Liver (tissue), 8 donors: ENCODE measurements at regions not wholly inside any gene's neighbourhood (a gene's known extent, or its start where the extent isn't known, plus 50 kb on each side); places are given as distances from the start of the nearest gene placed in this dataset.

Experiments
- DNase-seq: peaks from one replicate; pipeline ENCODE4 v3.0.0-alpha.2; 2017; ENCODE audit warnings: low spot score
- H3K27ac ChIP-seq, 2 donors: one replicate each; pipeline ENCODE4 v1.7.0; 2013; ENCODE audit warnings: inconsistent platforms in 2 of 2, low read length in 2 of 2, control low read depth in 1 of 2, low read depth in 1 of 2, mild to moderate bottlenecking in 1 of 2
- H3K27me3 ChIP-seq, 4 donors: one replicate each; pipeline versions ENCODE4 v1.6.1 to v1.7.0; 2013; ENCODE audit warnings: low read length in 3 of 4, inconsistent platforms in 1 of 4, mild to moderate bottlenecking in 1 of 4, moderate library complexity in 1 of 4; ENCODE audit not compliant: control insufficient read depth in 4 of 4, insufficient read depth in 4 of 4
- H3K36me3 ChIP-seq, 4 donors: one replicate each; pipeline versions ENCODE4 v1.6.1 to v1.7.0; 2013; ENCODE audit warnings: low read length in 3 of 4, mild to moderate bottlenecking in 3 of 4, low read depth in 1 of 4, moderate library complexity in 1 of 4; ENCODE audit not compliant: control insufficient read depth in 4 of 4, insufficient read depth in 3 of 4
- H3K4me1 ChIP-seq, 4 donors: one replicate each; pipeline versions ENCODE4 v1.6.1 to v1.7.0; 2013; ENCODE audit warnings: low read length in 3 of 4, mild to moderate bottlenecking in 3 of 4, moderate library complexity in 1 of 4; ENCODE audit not compliant: control insufficient read depth in 4 of 4, insufficient read depth in 4 of 4
- H3K4me3 ChIP-seq, 3 donors: one replicate each; pipeline versions ENCODE4 v1.6.1 to v1.7.0; 2013; ENCODE audit warnings: low read length in 3 of 3, control low read depth in 1 of 3, low read depth in 1 of 3, mild to moderate bottlenecking in 1 of 3
- H3K9ac ChIP-seq, 2 donors: one replicate each; pipeline ENCODE4 v1.7.0; 2013; ENCODE audit warnings: low read length in 2 of 2, mild to moderate bottlenecking in 2 of 2, moderate library complexity in 2 of 2, control low read depth in 1 of 2, low read depth in 1 of 2
- H3K9me3 ChIP-seq, 4 donors: one replicate each; pipeline versions ENCODE4 v1.6.1 to v1.7.0; 2013; ENCODE audit warnings: low read length in 3 of 4; ENCODE audit not compliant: control insufficient read depth in 4 of 4
- EGR1 ChIP-seq, 2 donors: IDR thresholded peaks; 2 replicates each; pipeline ENCODE4 v1.6.1; 2016 to 2018; ENCODE audit warnings: antibody characterized with exemption in 2 of 2, low read depth in 2 of 2
- FOXA1 ChIP-seq: IDR thresholded peaks from 2 replicates; pipeline ENCODE4 v1.6.1; 2016; ENCODE audit warnings: antibody characterized with exemption
- FOXA2 ChIP-seq: IDR thresholded peaks from 2 replicates; pipeline ENCODE4 v1.6.1; 2016; ENCODE audit warnings: antibody characterized with exemption
- HNF4A ChIP-seq, 2 donors: conservative IDR thresholded peaks; 2 replicates each; pipeline ENCODE4 v1.6.1; 2016; ENCODE audit warnings: antibody characterized with exemption in 2 of 2, mild to moderate bottlenecking in 2 of 2
- HNF4G ChIP-seq: IDR thresholded peaks from 2 replicates; pipeline ENCODE4 v1.6.1; 2016; ENCODE audit warnings: antibody characterized with exemption
- JUND ChIP-seq, 2 donors: IDR thresholded peaks; 2 replicates each; pipeline ENCODE4 v1.6.1; 2016; ENCODE audit warnings: antibody characterized with exemption in 2 of 2
- NR2F2 ChIP-seq: IDR thresholded peaks from 2 replicates; pipeline ENCODE4 v1.6.1; 2016; ENCODE audit warnings: antibody characterized with exemption
- RAD21 ChIP-seq, 2 donors: IDR thresholded peaks; 2 replicates each; pipeline ENCODE4 v1.6.1; 2016; ENCODE audit warnings: antibody characterized with exemption in 2 of 2, mild to moderate bottlenecking in 2 of 2
- SP1 ChIP-seq: IDR thresholded peaks from 2 replicates; pipeline ENCODE4 v1.6.1; 2018; ENCODE audit warnings: antibody characterized with exemption, mild to moderate bottlenecking
- TAF1 ChIP-seq: conservative IDR thresholded peaks from 2 replicates; pipeline ENCODE4 v1.6.1; 2016; ENCODE audit warnings: antibody characterized with exemption, mild to moderate bottlenecking
- YY1 ChIP-seq: IDR thresholded peaks from 2 replicates; pipeline ENCODE4 v1.6.1; 2016; ENCODE audit warnings: antibody characterized with exemption, mild to moderate bottlenecking
- ZBTB33 ChIP-seq: IDR thresholded peaks from 2 replicates; pipeline ENCODE4 v1.6.1; 2016; ENCODE audit warnings: antibody characterized with exemption
- WGBS: extraction: QIAGEN DNeasy Blood & Tissue Kit; methylation state at CpG from one replicate; pipeline ENCODE4 v1.1.7; 2013; 5-methylcytosine and 5-hydroxymethylcytosine counted together
- TF ChIP-seq, protein P1 (sequence below): fragments of 150-350 bp; IDR thresholded peaks from 2 replicates; pipeline ENCODE4 v1.5.1; 2017; ENCODE audit warnings: improper control_type of control experiment, low read depth, low read length; ENCODE audit not compliant: missing input control
- donor health status: healthy.
- donor health status: healthy.
- donor health status: healthy.
- donor health status: healthy.
- donor health status: healthy.

GRCh38 chr20:50293284-50294139 lies 102.9 kb downstream of the CEBPB start:
- no peak for TF ChIP-seq HNF4A (conservative IDR thresholded peaks at IDR 0.05)
- TF ChIP-seq JUND (IDR thresholded peaks at IDR 0.05), result no peak
- no peak for TF ChIP-seq SP1
- no peak for TF ChIP-seq EGR1 (IDR thresholded peaks at IDR 0.05; ENCODE audit: low read depth in 2 of 2)
- TF ChIP-seq RAD21 (IDR thresholded peaks at IDR 0.05), result no peak
- Histone ChIP-seq H3K27ac (peak overlapping the region; percentile 81 to 92), H3K27me3 (no peaks in the 10 kb centered on the region), H3K4me3 (no peak overlapping the region), H3K9me3 (no peaks in the 10 kb centered on the region), H3K9ac (peak overlapping the region; percentile 39 to 66), H3K4me1 (peaks cover 7 to 42% (median 24%) of the 10 kb centered on the region in 4 donors), H3K36me3 (no peaks in the 10 kb centered on the region)
- DNase-seq, result no peak
- WGBS, result 74% methylated on average over 21 of the region's 21 CpGs

GRCh38 chr20:50294164-50295088 lies 103.8 kb downstream of the CEBPB start:
- Histone ChIP-seq H3K4me1 (peaks cover 7 to 44% (median 24%) of the 10 kb centered on the region in 4 donors), H3K27ac (peak overlapping the region; percentile 81 to 92), H3K4me3 (no peak overlapping the region), H3K9ac (no peak overlapping the region), H3K36me3 (no peaks in the 10 kb centered on the region), H3K9me3 (no peaks in the 10 kb centered on the region), H3K27me3 (no peaks in the 10 kb centered on the region)
- TF ChIP-seq RAD21 (IDR thresholded peaks at IDR 0.05) (peak in 1 of 2 donors; percentile 22), ZBTB33 (no peak), TAF1 (no peak), HNF4G (no peak)
- 86% methylated on average over 18 of the region's 18 CpGs for WGBS
- no peak for DNase-seq

DNA sequence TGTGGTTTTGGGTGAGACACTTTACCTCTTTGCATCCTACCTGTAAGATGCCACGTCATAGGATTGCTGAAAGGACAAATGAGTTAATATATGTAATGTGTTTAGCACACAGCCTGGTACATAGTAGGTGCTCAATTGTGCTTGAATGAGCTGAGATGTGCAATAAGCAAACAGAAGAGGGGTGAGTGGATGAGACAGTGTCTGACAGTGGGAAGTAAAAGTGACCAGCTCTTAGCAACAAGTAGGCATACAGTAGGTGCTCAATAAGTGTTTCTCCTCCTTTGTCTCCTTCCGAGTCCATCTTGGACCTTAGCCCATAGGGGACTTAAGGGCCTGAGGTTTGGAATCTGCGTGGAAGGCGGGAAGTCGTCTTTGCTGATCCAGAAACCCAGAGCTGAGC lies 104.7 kb downstream of the CEBPB start:
- H3K27ac ChIP-seq, result peak overlapping the region; percentile 81 to 92
- no peaks in the 10 kb centered on the region for H3K27me3 ChIP-seq
- peaks cover 7 to 44% (median 24%) of the 10 kb centered on the region in 4 donors for H3K4me1 ChIP-seq
- H3K36me3 ChIP-seq, result no peaks in the 10 kb centered on the region
- TF ChIP-seq HNF4A (conservative IDR thresholded peaks at IDR 0.05) (no peak), ZBTB33 (no peak), RAD21 (IDR thresholded peaks at IDR 0.05) (no peak), NR2F2 (no peak), EGR1 (IDR thresholded peaks at IDR 0.05; ENCODE audit: low read depth in 2 of 2) (no peak), SP1 (no peak), YY1 (no peak), FOXA1 (no peak), FOXA2 (no peak), JUND (IDR thresholded peaks at IDR 0.05) (no peak)
- TF ChIP-seq, protein P1, sequence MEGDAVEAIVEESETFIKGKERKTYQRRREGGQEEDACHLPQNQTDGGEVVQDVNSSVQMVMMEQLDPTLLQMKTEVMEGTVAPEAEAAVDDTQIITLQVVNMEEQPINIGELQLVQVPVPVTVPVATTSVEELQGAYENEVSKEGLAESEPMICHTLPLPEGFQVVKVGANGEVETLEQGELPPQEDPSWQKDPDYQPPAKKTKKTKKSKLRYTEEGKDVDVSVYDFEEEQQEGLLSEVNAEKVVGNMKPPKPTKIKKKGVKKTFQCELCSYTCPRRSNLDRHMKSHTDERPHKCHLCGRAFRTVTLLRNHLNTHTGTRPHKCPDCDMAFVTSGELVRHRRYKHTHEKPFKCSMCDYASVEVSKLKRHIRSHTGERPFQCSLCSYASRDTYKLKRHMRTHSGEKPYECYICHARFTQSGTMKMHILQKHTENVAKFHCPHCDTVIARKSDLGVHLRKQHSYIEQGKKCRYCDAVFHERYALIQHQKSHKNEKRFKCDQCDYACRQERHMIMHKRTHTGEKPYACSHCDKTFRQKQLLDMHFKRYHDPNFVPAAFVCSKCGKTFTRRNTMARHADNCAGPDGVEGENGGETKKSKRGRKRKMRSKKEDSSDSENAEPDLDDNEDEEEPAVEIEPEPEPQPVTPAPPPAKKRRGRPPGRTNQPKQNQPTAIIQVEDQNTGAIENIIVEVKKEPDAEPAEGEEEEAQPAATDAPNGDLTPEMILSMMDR, result no peak
- H3K9me3 ChIP-seq, result no peaks in the 10 kb centered on the region
- peak overlapping the region in 1 of 2 donors; percentile 52 for H3K9ac ChIP-seq
- no peak overlapping the region for H3K4me3 ChIP-seq
- WGBS, result 80% methylated on average over 5 of the region's 5 CpGs
- no peak for DNase-seq
